HCT116 (cell line): ENCODE measurements at regions not wholly inside any gene's neighbourhood (a gene's known extent, or its start where the extent isn't known, plus 50 kb on each side); places are given as distances from the start of the nearest gene placed in this dataset.

ENCODE experiments used
- ATAC-seq: fragments of 200-7000 bp; cut with Tn5 transposase; 2 replicates; pipeline ENCODE4 v1.9.1; 2020; ENCODE audit warnings: mild to moderate bottlenecking, moderate library complexity
- BruUV-seq: library from RNA; stranded (reverse); fragments of 400-500 nt; replicated peaks from 2 replicates; lab custom pipeline; 2021; lab: Mats Ljungman, UMichigan
- CTCF ChIA-PET: fragments of 300-600 bp; sonication (Branson Sonifier 250); formaldehyde crosslinking; loops from one replicate; lab custom pipeline; 2021; ENCODE audit warnings: antibody characterized with exemption; lab: Charles Lee
- POLR2A ChIA-PET: fragments of 300-600, 350-600 bp; sonication (Branson Sonifier 250); formaldehyde crosslinking; loops from one replicate; lab custom pipeline; 2021; ENCODE audit warnings: antibody characterized with exemption; lab: Charles Lee
- RAD21 ChIA-PET, 2 experiments: fragments of 300-600 bp; sonication (Branson Sonifier 250); formaldehyde crosslinking; loops; one replicate each; lab custom pipeline; 2023; ENCODE audit warnings: low total read pairs in 2 of 2; ENCODE audit not compliant: uncharacterized antibody in 2 of 2, unreplicated experiment in 2 of 2, low non-redundant PET in 1 of 2; lab: Charles Lee
- DNase-seq: peaks from one replicate; pipeline ENCODE4 v3.0.0-alpha.2; 2010; ENCODE audit warnings: low read depth, low spot score
- H2AFZ ChIP-seq: fragments of 200-600 bp; shearing (Covaris generic), sonication (generic); 2 replicates; pipeline ENCODE4 v1.6.1; 2017; ENCODE audit warnings: low read depth, mixed run types, mixed read lengths, antibody characterized with exemption, low read length; ENCODE audit not compliant: poor library complexity, severe bottlenecking
- H3K27ac ChIP-seq: 2 replicates; pipeline ENCODE4 v1.5.1; 2012; ENCODE audit warnings: low read depth, low read length
- H3K27me3 ChIP-seq: fragments of 200-600 bp; sonication (generic); 2 replicates; pipeline ENCODE4 v1.6.1; 2016; ENCODE audit warnings: mixed run types, low read length, mixed read lengths; ENCODE audit not compliant: insufficient read depth
- H3K36me3 ChIP-seq, 2 experiments: fragments of 200-500 bp in 1 of 2; fragments of 200-600 bp in 1 of 2; sonication (Bioruptor generic) in 1 of 2; sonication (generic) in 1 of 2; 2 replicates each; pipeline versions ENCODE4 v1.5.1 to v1.6.1; 2014 to 2016; ENCODE audit warnings: low read length in 2 of 2, inconsistent platforms in 1 of 2, mixed read lengths in 1 of 2, mixed run types in 1 of 2; ENCODE audit not compliant: insufficient read depth in 2 of 2, control insufficient read depth in 1 of 2
- H3K4me1 ChIP-seq, 2 experiments: fragments of 200-600 bp in 1 of 2; sonication (generic) in 1 of 2; 2 replicates each; pipeline versions ENCODE4 v1.5.1 to v1.6.1; 2012 to 2017; ENCODE audit warnings: low read length in 2 of 2, inconsistent platforms in 1 of 2, mild to moderate bottlenecking in 1 of 2, mixed read lengths in 1 of 2, mixed run types in 1 of 2, moderate library complexity in 1 of 2; ENCODE audit not compliant: insufficient read depth in 2 of 2, control insufficient read depth in 1 of 2
- H3K4me2 ChIP-seq: fragments of 200-600 bp; sonication (generic); 2 replicates; pipeline ENCODE4 v1.6.1; 2017; ENCODE audit warnings: mixed run types, low read length, mixed read lengths
- H3K4me3 ChIP-seq, 2 experiments: fragments of 200-600 bp in 1 of 2; sonication (generic) in 1 of 2; replicated peaks in 1 of 2; 2 replicates each; pipeline ENCODE4 v1.5.1; 2011 to 2016; ENCODE audit warnings: low read length in 2 of 2, control low read depth in 1 of 2, low read depth in 1 of 2, mild to moderate bottlenecking in 1 of 2, mixed read lengths in 1 of 2, mixed run types in 1 of 2
- H3K79me2 ChIP-seq: fragments of 200-600 bp; sonication (generic); 2 replicates; pipeline ENCODE4 v1.6.1; 2017; ENCODE audit warnings: mild to moderate bottlenecking, mixed run types, low read length, moderate library complexity, mixed read lengths; ENCODE audit not compliant: insufficient read depth
- H3K9ac ChIP-seq: fragments of 200-600 bp; sonication (generic); 2 replicates; pipeline ENCODE4 v1.6.1; 2016; ENCODE audit warnings: low read length, mixed read lengths
- H3K9me2 ChIP-seq: fragments of 200-600 bp; sonication (generic), shearing (Covaris generic); 2 replicates; pipeline ENCODE4 v1.6.1; 2017; ENCODE audit warnings: mixed run types, mild to moderate bottlenecking, moderate library complexity; ENCODE audit not compliant: insufficient read depth
- H3K9me3 ChIP-seq, 2 experiments: fragments of 200-500 bp in 1 of 2; fragments of 200-600 bp in 1 of 2; sonication (Bioruptor generic) in 1 of 2; sonication (generic) in 1 of 2; 2 replicates each; pipeline ENCODE4 v1.6.1; 2014 to 2017; ENCODE audit warnings: low read length in 2 of 2, mixed read lengths in 2 of 2, inconsistent platforms in 1 of 2, low read depth in 1 of 2, mild to moderate bottlenecking in 1 of 2, mixed run types in 1 of 2, moderate library complexity in 1 of 2; ENCODE audit not compliant: control insufficient read depth in 1 of 2, insufficient read depth in 1 of 2
- H4K20me1 ChIP-seq: fragments of 200-600 bp; sonication (generic), shearing (Covaris generic); 2 replicates; pipeline ENCODE4 v1.6.1; 2017; ENCODE audit warnings: mixed run types, mild to moderate bottlenecking, moderate library complexity; ENCODE audit not compliant: insufficient read depth
- CBX3 ChIP-seq: IDR thresholded peaks from 2 replicates; pipeline ENCODE4 v1.6.1; 2012; ENCODE audit warnings: low read depth
- ELF1 ChIP-seq: IDR thresholded peaks from 2 replicates; pipeline ENCODE4 v1.6.1; 2012; ENCODE audit warnings: low read depth, borderline replicate concordance
- EZH2 ChIP-seq: fragments of 200-600 bp; sonication (generic); IDR thresholded peaks from 2 replicates; pipeline ENCODE4 v1.6.1; 2017; ENCODE audit warnings: antibody characterized with exemption, mixed run types
- FOSL1 ChIP-seq: IDR thresholded peaks from 2 replicates; pipeline ENCODE4 v1.6.1; 2012; ENCODE audit warnings: low read depth
- JUND ChIP-seq: IDR thresholded peaks from 2 replicates; pipeline ENCODE4 v1.6.1; 2012
- POLR2A ChIP-seq: IDR thresholded peaks from 2 replicates; pipeline ENCODE4 v1.7.0; 2011; ENCODE audit warnings: borderline replicate concordance; ENCODE audit not compliant: insufficient read depth, insufficient read length; ENCODE audit errors: extremely low read depth
- RAD21 ChIP-seq: IDR thresholded peaks from 2 replicates; pipeline ENCODE4 v1.6.1; 2012; ENCODE audit warnings: low read depth, mild to moderate bottlenecking
- SIN3A ChIP-seq: IDR thresholded peaks from 2 replicates; pipeline ENCODE4 v1.6.1; 2012; ENCODE audit warnings: low read depth
- SP1 ChIP-seq: IDR thresholded peaks from 2 replicates; pipeline ENCODE4 v1.6.1; 2012; ENCODE audit warnings: low read depth
- TCF7L2 ChIP-seq: IDR thresholded peaks from 2 replicates; pipeline ENCODE4 v1.7.0; 2011; ENCODE audit warnings: borderline replicate concordance, inconsistent platforms; ENCODE audit not compliant: insufficient read depth, insufficient read length; ENCODE audit errors: extremely low read depth
- YY1 ChIP-seq: IDR thresholded peaks from 2 replicates; pipeline ENCODE4 v1.6.1; 2011; ENCODE audit warnings: low read length, low read depth, moderate library complexity, mild to moderate bottlenecking; ENCODE audit not compliant: insufficient replicate concordance; ENCODE audit errors: extremely low read depth
- ZFX ChIP-seq: fragments of 450-650 bp; IDR thresholded peaks from 2 replicates; pipeline ENCODE4 v1.6.1; 2017
- ZNF274 ChIP-seq: fragments of 200-500 bp; sonication (Bioruptor generic); IDR thresholded peaks from 2 replicates; pipeline ENCODE4 v1.6.1; 2014; ENCODE audit warnings: mild to moderate bottlenecking, low read depth, low read length, inconsistent platforms
- intact Hi-C: fragments of 100-400 bp; cut with micrococcal nuclease; formaldehyde crosslinking; loops from 2 replicates; pipeline ENCODE4 v1.10.0; 2022
- TF ChIP-seq, protein P1 (sequence below): IDR thresholded peaks from 2 replicates; pipeline ENCODE4 v1.6.1; 2011; ENCODE audit warnings: mild to moderate bottlenecking, low read length, moderate library complexity; ENCODE audit not compliant: insufficient replicate concordance; ENCODE audit errors: extremely low read depth
- TF ChIP-seq, protein P2 (sequence below): IDR thresholded peaks from 2 replicates; pipeline ENCODE4 v1.6.1; 2012; ENCODE audit warnings: low read depth
- TF ChIP-seq, protein P3 (sequence below), 3 experiments: fragments of 200-600 bp in 1 of 3; sonication (generic) in 1 of 3; IDR thresholded peaks in 2 of 3; conservative IDR thresholded peaks in 1 of 3; 2 replicates each; pipeline ENCODE4 v1.5.1; 2012 to 2017; ENCODE audit warnings: low read depth in 2 of 3, low read length in 2 of 3, antibody characterized with exemption in 1 of 3, borderline replicate concordance in 1 of 3, control low read depth in 1 of 3, mild to moderate bottlenecking in 1 of 3, mixed read lengths in 1 of 3, mixed run types in 1 of 3, moderate library complexity in 1 of 3; ENCODE audit not compliant: insufficient read depth in 1 of 3
- TF ChIP-seq, protein P4 (sequence below): IDR thresholded peaks from 2 replicates; pipeline ENCODE4 v1.6.1; 2012
- TF ChIP-seq, protein P5 (sequence below): IDR thresholded peaks from 2 replicates; pipeline ENCODE4 v1.6.1; 2012

DNA sequence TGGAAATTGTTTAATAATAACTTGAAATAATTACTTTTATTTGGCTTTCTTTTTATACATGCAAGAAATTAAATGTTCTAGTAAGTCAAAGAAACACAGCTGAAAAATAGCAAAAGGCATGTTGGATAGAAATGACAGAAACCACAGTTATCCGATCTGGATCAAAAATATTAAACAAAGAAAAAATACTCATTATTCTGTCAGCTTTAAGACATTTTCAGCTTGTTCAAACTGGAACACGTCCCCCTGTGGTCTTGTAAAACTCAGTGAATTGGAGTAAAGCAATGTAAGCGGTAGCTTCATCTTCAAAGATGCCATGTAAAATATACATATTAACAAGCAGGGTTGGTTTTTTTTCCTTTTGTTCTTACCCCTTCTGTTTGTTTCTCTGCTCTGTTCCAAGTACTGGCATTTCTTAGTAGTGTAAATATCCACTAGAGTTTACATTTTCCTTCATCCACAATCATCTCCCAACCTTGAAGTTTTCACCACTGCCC lies 223.4 kb downstream of the IGSF11 start:
- BruUV-seq: no TSS peak
- Histone ChIP-seq H3K36me3 (peaks cover 0 to 2% of the 10 kb centered on the region in 2 experiments; a peak in 2 of 4 replicates), H3K79me2 (peaks cover 43% of the 10 kb centered on the region), H4K20me1 (no peaks in the 10 kb centered on the region), H3K4me1 (peaks cover 4 to 17% of the 10 kb centered on the region in 2 experiments; a peak in 3 of 4 replicates), H3K27ac (no peak overlapping the region), H3K9me2 (no peaks in the 10 kb centered on the region), H2AFZ (peak overlapping the region; percentile 93), H3K27me3 (no peaks in the 10 kb centered on the region), H3K9me3 (no peaks in the 10 kb centered on the region), H3K4me3 (no peak overlapping the region), H3K4me2 (peak overlapping the region; percentile 83), H3K9ac (0 out of 2 replicates have a peak overlapping the region, but pooled peaks have one; percentile 67)
- ChIA-PET POLR2A (no interaction called here), CTCF (no interaction called here), RAD21 (no interaction called here)
- no peak for ATAC-seq
- TF ChIP-seq SP1: no peak
- TF ChIP-seq, protein P1, sequence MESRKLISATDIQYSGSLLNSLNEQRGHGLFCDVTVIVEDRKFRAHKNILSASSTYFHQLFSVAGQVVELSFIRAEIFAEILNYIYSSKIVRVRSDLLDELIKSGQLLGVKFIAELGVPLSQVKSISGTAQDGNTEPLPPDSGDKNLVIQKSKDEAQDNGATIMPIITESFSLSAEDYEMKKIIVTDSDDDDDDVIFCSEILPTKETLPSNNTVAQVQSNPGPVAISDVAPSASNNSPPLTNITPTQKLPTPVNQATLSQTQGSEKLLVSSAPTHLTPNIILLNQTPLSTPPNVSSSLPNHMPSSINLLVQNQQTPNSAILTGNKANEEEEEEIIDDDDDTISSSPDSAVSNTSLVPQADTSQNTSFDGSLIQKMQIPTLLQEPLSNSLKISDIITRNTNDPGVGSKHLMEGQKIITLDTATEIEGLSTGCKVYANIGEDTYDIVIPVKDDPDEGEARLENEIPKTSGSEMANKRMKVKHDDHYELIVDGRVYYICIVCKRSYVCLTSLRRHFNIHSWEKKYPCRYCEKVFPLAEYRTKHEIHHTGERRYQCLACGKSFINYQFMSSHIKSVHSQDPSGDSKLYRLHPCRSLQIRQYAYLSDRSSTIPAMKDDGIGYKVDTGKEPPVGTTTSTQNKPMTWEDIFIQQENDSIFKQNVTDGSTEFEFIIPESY: no peak
- TF ChIP-seq JUND: no peak
- no peak for TF ChIP-seq ZFX
- no peak for TF ChIP-seq CBX3
- TF ChIP-seq EZH2: no peak
- no peak for TF ChIP-seq FOSL1
- TF ChIP-seq, protein P2, sequence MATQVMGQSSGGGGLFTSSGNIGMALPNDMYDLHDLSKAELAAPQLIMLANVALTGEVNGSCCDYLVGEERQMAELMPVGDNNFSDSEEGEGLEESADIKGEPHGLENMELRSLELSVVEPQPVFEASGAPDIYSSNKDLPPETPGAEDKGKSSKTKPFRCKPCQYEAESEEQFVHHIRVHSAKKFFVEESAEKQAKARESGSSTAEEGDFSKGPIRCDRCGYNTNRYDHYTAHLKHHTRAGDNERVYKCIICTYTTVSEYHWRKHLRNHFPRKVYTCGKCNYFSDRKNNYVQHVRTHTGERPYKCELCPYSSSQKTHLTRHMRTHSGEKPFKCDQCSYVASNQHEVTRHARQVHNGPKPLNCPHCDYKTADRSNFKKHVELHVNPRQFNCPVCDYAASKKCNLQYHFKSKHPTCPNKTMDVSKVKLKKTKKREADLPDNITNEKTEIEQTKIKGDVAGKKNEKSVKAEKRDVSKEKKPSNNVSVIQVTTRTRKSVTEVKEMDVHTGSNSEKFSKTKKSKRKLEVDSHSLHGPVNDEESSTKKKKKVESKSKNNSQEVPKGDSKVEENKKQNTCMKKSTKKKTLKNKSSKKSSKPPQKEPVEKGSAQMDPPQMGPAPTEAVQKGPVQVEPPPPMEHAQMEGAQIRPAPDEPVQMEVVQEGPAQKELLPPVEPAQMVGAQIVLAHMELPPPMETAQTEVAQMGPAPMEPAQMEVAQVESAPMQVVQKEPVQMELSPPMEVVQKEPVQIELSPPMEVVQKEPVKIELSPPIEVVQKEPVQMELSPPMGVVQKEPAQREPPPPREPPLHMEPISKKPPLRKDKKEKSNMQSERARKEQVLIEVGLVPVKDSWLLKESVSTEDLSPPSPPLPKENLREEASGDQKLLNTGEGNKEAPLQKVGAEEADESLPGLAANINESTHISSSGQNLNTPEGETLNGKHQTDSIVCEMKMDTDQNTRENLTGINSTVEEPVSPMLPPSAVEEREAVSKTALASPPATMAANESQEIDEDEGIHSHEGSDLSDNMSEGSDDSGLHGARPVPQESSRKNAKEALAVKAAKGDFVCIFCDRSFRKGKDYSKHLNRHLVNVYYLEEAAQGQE: no peak
- TF ChIP-seq, protein P3, sequence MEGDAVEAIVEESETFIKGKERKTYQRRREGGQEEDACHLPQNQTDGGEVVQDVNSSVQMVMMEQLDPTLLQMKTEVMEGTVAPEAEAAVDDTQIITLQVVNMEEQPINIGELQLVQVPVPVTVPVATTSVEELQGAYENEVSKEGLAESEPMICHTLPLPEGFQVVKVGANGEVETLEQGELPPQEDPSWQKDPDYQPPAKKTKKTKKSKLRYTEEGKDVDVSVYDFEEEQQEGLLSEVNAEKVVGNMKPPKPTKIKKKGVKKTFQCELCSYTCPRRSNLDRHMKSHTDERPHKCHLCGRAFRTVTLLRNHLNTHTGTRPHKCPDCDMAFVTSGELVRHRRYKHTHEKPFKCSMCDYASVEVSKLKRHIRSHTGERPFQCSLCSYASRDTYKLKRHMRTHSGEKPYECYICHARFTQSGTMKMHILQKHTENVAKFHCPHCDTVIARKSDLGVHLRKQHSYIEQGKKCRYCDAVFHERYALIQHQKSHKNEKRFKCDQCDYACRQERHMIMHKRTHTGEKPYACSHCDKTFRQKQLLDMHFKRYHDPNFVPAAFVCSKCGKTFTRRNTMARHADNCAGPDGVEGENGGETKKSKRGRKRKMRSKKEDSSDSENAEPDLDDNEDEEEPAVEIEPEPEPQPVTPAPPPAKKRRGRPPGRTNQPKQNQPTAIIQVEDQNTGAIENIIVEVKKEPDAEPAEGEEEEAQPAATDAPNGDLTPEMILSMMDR (IDR thresholded peaks at IDR 0.05 in 2 of 3, conservative IDR thresholded peaks at IDR 0.05 in 1 of 3; ENCODE audit: borderline replicate concordance in 1 of 3, insufficient read depth in 1 of 3, low read depth in 2 of 3, low read length in 2 of 3): no peak
- TF ChIP-seq, protein P4, sequence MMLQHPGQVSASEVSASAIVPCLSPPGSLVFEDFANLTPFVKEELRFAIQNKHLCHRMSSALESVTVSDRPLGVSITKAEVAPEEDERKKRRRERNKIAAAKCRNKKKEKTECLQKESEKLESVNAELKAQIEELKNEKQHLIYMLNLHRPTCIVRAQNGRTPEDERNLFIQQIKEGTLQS: no peak
- no peak for TF ChIP-seq SIN3A
- no peak for TF ChIP-seq TCF7L2
- no peak for TF ChIP-seq ELF1
- TF ChIP-seq, protein P5, sequence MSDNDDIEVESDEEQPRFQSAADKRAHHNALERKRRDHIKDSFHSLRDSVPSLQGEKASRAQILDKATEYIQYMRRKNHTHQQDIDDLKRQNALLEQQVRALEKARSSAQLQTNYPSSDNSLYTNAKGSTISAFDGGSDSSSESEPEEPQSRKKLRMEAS: no peak
- no peak for TF ChIP-seq POLR2A
- no peak for TF ChIP-seq YY1
- TF ChIP-seq RAD21: no peak
- TF ChIP-seq ZNF274: no peak
- DNase-seq: no peak
- intact Hi-C loops: loop anchor here (10.0 kb wide), 1 partner anchor 176 kb away; no protein-coding TSS in a partner anchor
